IPS DF 19.7 (cell line): ENCODE measurements at regions not wholly inside any gene's neighbourhood (a gene's known extent, or its start where the extent isn't known, plus 50 kb on each side); places are given as distances from the start of the nearest gene placed in this dataset.
A peak's percentile ranks its signal among the peaks of the same experiment; 100 is the strongest.

Experiments
- DNase-seq: peaks from one replicate; pipeline ENCODE4 v3.0.0-alpha.2; 2013; ENCODE audit warnings: low read depth, low spot score

- DNase-seq = peak; percentile 57
Observed at GRCh38 chr5:98432378-98432777, 341.1 kb upstream of the RGMB start.

- no peak for DNase-seq
Observed at GRCh38 chr5:98433022-98433421, 340.4 kb upstream of the RGMB start.

GRCh38 chr5:98433673-98434072, 339.8 kb upstream of the RGMB start:
- no peak for DNase-seq

- no peak for DNase-seq
Observed at GRCh38 chr5:98436667-98437066, 336.8 kb upstream of the RGMB start.

- no peak for DNase-seq
Observed at GRCh38 chr5:98442448-98442847, 331.0 kb upstream of the RGMB start.

- no peak for DNase-seq
Observed at GRCh38 chr5:98443881-98444280, 329.6 kb upstream of the RGMB start.

GRCh38 chr5:98453296-98453695, 320.2 kb upstream of the RGMB start:
- no peak for DNase-seq

GRCh38 chr5:98454407-98454806, 319.1 kb upstream of the RGMB start:
- no peak for DNase-seq

DNA sequence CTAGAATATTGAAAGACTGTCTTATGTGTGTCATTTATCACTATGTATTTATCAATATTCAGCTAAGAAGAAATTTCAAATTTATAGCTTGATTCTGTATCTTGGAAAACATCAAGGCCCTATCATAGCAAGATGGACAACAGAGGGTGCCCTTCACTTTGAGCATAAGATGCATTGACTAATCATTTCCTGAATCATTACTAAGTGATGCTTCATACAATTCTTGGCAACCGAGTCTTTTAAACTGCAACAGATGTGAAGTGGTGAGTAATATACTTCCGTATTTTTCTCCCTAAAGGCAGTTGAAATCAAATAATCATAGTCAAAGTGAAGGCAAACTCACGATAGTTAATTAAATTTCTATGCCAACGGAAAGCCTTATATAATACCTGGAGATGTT, 318.6 kb upstream of the RGMB start:
- no peak for DNase-seq

DNA sequence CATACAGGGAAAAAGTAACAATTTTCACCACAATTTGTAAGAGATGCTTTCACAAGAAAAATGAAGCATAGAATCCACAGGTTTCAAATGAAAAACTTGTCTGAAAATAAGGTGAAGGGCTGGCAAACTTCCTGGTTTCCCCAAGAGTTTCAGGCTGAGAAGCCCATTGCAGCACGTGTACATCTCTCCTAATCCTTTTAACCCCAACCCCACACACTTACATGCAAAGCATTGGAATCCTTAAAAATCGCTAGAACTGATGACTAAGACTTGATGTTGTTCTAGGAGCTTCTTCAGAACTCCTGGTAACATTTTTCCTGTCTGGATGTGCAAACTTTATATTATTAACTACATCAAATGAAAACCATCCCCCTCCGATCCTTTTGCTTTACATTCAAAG, 317.8 kb upstream of the RGMB start:
- DNase-seq = no peak

- no peak for DNase-seq
Observed at GRCh38 chr5:98458004-98458403, 315.5 kb upstream of the RGMB start.

- DNase-seq = no peak
Observed at GRCh38 chr5:98458726-98459125, 314.7 kb upstream of the RGMB start.

DNA sequence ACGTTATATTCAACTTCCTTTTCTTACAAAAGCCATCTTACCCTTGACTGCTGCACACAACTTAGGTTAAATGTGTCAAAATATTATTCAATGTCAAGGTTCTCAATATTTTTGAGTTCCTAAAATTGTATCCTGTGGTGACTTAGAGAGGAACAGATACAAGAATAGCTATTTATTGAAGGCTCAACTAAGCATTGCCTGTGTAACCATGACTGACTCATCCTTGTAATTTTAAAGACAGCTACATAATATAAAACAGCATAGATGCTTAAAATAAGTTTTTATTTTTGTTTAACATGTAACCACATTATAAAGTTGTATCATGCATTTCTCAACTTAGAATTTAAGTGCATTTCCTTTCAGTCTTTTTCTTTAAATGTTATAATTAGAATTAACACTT, 312.9 kb upstream of the RGMB start:
- no peak for DNase-seq

DNA sequence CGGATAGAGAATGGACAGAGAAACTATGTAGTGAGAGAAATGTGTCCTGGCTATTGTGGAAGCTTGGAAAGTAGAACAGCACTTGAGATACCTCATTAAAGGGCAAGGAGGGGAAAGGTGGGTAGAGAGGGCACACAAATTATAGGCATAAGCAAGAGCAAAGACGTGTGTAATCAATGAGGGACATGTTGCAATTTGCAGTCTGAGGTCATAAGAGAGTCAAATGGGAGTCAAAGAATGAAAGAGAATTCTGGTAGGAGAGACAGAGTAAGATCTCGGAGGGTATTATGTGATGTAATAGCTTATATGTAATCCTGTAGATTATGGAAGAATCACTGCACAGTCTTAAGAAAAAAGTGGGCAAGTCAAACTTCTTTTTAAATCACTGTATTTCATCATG, 312.0 kb upstream of the RGMB start:
- no peak for DNase-seq

GRCh38 chr5:98463222-98463621, 310.2 kb upstream of the RGMB start:
- DNase-seq = no peak

GRCh38 chr5:98463676-98464075, 309.8 kb upstream of the RGMB start:
- no peak for DNase-seq

GRCh38 chr5:98464737-98465330, 308.6 kb upstream of the RGMB start:
- DNase-seq = no peak

DNA sequence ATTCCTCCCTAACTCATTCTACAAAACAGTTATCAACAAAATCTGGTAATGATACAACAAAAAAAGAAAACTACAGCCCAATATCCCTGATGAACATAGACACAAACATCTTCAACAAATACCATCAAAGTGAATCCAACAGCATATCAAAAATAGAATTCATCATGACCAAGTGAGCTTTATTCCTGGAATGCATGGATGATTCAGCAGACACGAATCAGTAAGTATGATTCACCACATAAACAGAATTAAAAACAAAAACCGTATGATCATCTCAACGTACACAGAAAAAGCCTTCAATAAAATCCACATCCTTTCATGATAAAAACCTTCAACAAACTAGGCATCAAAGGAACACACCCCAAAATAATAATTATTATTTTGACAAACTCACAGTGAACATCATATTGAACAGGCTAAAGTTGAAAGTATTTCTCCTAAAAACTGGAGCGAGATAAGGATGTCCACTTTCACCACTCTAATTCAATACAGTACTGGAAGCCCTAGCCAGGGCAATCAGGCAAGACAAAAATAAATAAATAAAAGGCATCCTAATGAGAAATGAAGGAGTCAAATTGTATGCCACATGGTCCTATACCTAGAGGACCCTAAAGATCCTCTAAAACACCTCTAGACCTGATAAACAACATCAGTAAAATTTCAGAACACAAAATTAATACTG, 305.1 kb upstream of the RGMB start:
- no peak for DNase-seq

- no peak for DNase-seq
Observed at GRCh38 chr5:98470747-98471146, 302.7 kb upstream of the RGMB start.

- no peak for DNase-seq
Observed at GRCh38 chr5:98471458-98471857, 302.0 kb upstream of the RGMB start.

- no peak for DNase-seq
Observed at GRCh38 chr5:98474216-98474615, 299.2 kb upstream of the RGMB start.

DNA sequence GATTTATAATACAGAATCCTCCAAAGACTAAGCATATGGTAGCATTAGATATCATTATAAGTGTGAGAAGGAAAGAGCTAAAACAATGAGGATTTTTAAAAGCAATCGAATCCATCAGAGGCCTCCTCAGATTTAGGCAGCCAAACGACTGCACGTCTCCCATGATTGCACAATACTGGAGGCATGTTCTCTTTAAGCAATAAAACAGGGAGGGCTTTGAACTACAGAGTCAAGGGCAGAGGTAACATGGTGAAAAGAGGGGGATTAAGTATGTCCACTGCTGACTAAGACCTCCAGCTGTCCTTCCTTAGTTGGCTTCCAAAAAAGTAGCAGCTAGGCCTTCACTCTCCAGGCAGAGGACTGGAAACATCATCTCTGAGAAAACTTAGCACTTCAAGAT, 298.7 kb upstream of the RGMB start:
- no peak for DNase-seq

GRCh38 chr5:98482321-98483300, 290.9 kb upstream of the RGMB start:
- no peak for DNase-seq
